GM12878 (cell line): ENCODE measurements at regions not wholly inside any gene's neighbourhood (a gene's known extent, or its start where the extent isn't known, plus 50 kb on each side); places are given as distances from the start of the nearest gene placed in this dataset.

Experiments
- ATAC-seq: fragments of 200-7000 bp; cut with Tn5 transposase; 3 replicates; pipeline ENCODE4 v1.9.1; 2020; ENCODE audit warnings: mild to moderate bottlenecking, moderate library complexity
- BruUV-seq: library from RNA; stranded (reverse); fragments of 400-500 nt; replicated peaks from 2 replicates; lab custom pipeline; 2021; lab: Mats Ljungman, UMichigan
- CTCF ChIA-PET: fragments of 300-600 bp; sonication (Branson Sonifier 250); formaldehyde crosslinking; extraction: SDS; loops from one replicate; lab custom pipeline; 2021; ENCODE audit warnings: inconsistent platforms; lab: Yijun Ruan, JAX
- POLR2A ChIA-PET: fragments of 350-600 bp; formaldehyde crosslinking; extraction: SDS; loops from one replicate; lab custom pipeline; 2021; ENCODE audit warnings: inconsistent platforms; lab: Charles Lee
- RAD21 ChIA-PET: fragments of 300-600 bp; sonication (Branson Sonifier 250); formaldehyde crosslinking; loops from one replicate; lab custom pipeline; 2023; ENCODE audit warnings: antibody characterized with exemption; ENCODE audit not compliant: unreplicated experiment; lab: Charles Lee
- SMC1A ChIA-PET: fragments of 300-600 bp; sonication (Branson Sonifier 250); formaldehyde crosslinking; loops from one replicate; lab custom pipeline; 2023; ENCODE audit not compliant: unreplicated experiment, uncharacterized antibody; lab: Charles Lee
- DNase-seq: peaks from one replicate; pipeline ENCODE4 v3.0.0-alpha.2; 2011; ENCODE audit warnings: low read depth, low spot score
- FAIRE-seq: peaks from 3 replicates; lab custom pipeline; 2011; peaks lifted over from hg19 to GRCh38; lab: Jason Lieb, UNC
- H2AFZ ChIP-seq: 2 replicates; pipeline ENCODE4 v1.6.0; 2011; ENCODE audit warnings: low read depth, low read length, control low read depth; ENCODE audit not compliant: control insufficient read depth
- H3K27ac ChIP-seq: 2 replicates; pipeline ENCODE4 v1.5.1; 2011; ENCODE audit warnings: control low read depth; ENCODE audit not compliant: control insufficient read depth, insufficient read depth
- H3K27me3 ChIP-seq, 2 experiments: replicated peaks in 1 of 2; 2 replicates each; pipeline versions ENCODE4 v1.6.0 to v1.6.1; 2011; ENCODE audit warnings: low read length in 1 of 2; ENCODE audit not compliant: control insufficient read depth in 2 of 2, insufficient read depth in 2 of 2
- H3K36me3 ChIP-seq, 2 experiments: 2 replicates each; pipeline ENCODE4 v1.5.1; 2011; ENCODE audit warnings: low read length in 1 of 2; ENCODE audit not compliant: control insufficient read depth in 2 of 2, insufficient read depth in 2 of 2
- H3K4me1 ChIP-seq: 2 replicates; pipeline ENCODE4 v1.6.1; 2011; ENCODE audit warnings: mild to moderate bottlenecking, low read length, moderate library complexity, mixed read lengths; ENCODE audit not compliant: control insufficient read depth, insufficient read depth
- H3K4me2 ChIP-seq: 2 replicates; pipeline ENCODE4 v1.6.0; 2011; ENCODE audit warnings: control low read depth; ENCODE audit not compliant: control insufficient read depth, insufficient read depth
- H3K4me3 ChIP-seq: fragments of 200-600 bp; sonication (generic); 2 replicates; pipeline ENCODE4 v1.5.1; 2016
- H3K79me2 ChIP-seq: 2 replicates; pipeline ENCODE4 v1.6.0; 2011; ENCODE audit warnings: low read length; ENCODE audit not compliant: control insufficient read depth, insufficient read depth
- H3K9ac ChIP-seq: 2 replicates; pipeline ENCODE4 v1.8.0; 2011; ENCODE audit warnings: low read length, control low read depth, mixed read lengths; ENCODE audit not compliant: control insufficient read depth, insufficient read depth
- H3K9me3 ChIP-seq: replicated peaks from 3 replicates; pipeline ENCODE4 v1.5.1; 2011; ENCODE audit warnings: mild to moderate bottlenecking, low read length; ENCODE audit not compliant: control insufficient read depth, insufficient read depth
- H4K20me1 ChIP-seq: 2 replicates; pipeline ENCODE4 v1.6.0; 2011; ENCODE audit not compliant: control insufficient read depth, insufficient read depth
- BACH1 ChIP-seq: fragments of 450-650 bp; IDR thresholded peaks from 2 replicates; pipeline ENCODE4 v1.6.1; 2017; ENCODE audit warnings: mild to moderate bottlenecking, borderline replicate concordance
- BRCA1 ChIP-seq: IDR thresholded peaks from 2 replicates; pipeline ENCODE4 v1.6.1; 2011; ENCODE audit warnings: low read depth, low read length, improper control_type of control experiment
- CTCF ChIP-seq, 3 experiments: IDR thresholded peaks in 2 of 3; conservative IDR thresholded peaks in 1 of 3; 2 replicates each; pipeline ENCODE4 v1.5.1; 2011; ENCODE audit warnings: low read depth in 3 of 3, low read length in 3 of 3, mild to moderate bottlenecking in 3 of 3, control low read depth in 2 of 3, moderate library complexity in 2 of 3, inconsistent platforms in 1 of 3, mixed read lengths in 1 of 3; ENCODE audit not compliant: control insufficient read depth in 2 of 3, insufficient read depth in 1 of 3; ENCODE audit errors: extremely low read depth in 1 of 3
- MTA2 ChIP-seq: fragments of 450-650 bp; IDR thresholded peaks from 2 replicates; pipeline ENCODE4 v1.6.1; 2016; ENCODE audit warnings: low read depth, mild to moderate bottlenecking, moderate library complexity
- RAD21 ChIP-seq: IDR thresholded peaks from 2 replicates; pipeline ENCODE4 v1.6.1; 2011; ENCODE audit warnings: mild to moderate bottlenecking, low read depth, low read length, moderate library complexity; ENCODE audit not compliant: insufficient read depth
- RCOR1 ChIP-seq: conservative IDR thresholded peaks from 2 replicates; pipeline ENCODE4 v1.6.1; 2012; ENCODE audit warnings: low read depth, low read length, improper control_type of control experiment
- WGBS: methylation state at CpG from one replicate; pipeline ENCODE4 v1.1.6; 2016; ENCODE audit warnings: low lambda C conversion rate; ENCODE audit not compliant: insufficient replicate concordance, insufficient coverage; ENCODE audit errors: missing lambda C conversion rate; 5-methylcytosine and 5-hydroxymethylcytosine counted together
- in situ Hi-C: fragments of 300-500 bp; cut with MboI; formaldehyde crosslinking; loops from 9 replicates; pipeline ENCODE4 v1.14.3; 2018; ENCODE audit warnings: mixed read lengths
- intact Hi-C: fragments of 100-400 bp; cut with micrococcal nuclease; formaldehyde crosslinking; loops from one replicate; pipeline ENCODE4 v1.14.2; 2022; ENCODE audit not compliant: unreplicated experiment

DNA sequence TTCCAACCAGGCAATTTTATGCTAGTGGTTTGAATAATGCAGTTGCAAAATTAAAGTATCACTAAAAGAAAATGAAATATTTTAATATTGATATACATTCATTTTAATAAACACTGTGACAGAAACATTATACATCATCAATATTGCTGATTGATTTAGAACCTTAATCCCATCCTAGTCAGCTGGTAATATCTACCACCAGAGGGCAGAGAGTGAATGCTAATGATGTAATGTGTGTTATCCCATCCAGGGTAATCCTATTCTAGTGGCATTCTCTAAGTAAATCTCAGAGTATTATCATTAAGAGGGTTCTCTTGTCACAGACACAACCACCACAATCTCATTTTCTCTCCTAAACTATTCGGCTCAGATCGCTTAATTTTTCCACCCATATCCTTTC lies 477.4 kb downstream of the CPS1 start:
- Histone ChIP-seq H2AFZ (no peak overlapping the region), H3K9me3 (no peaks in the 10 kb centered on the region), H3K4me3 (no peak overlapping the region)
- in situ Hi-C loops: no loop called here
- SMC1A ChIA-PET: no interaction called here
- FAIRE-seq: no peak
- 19% methylated on average over 2 of the region's 2 CpGs for WGBS
- no peak for DNase-seq
- TF ChIP-seq BRCA1 (no peak), CTCF (IDR thresholded peaks at IDR 0.05 in 2 of 3, conservative IDR thresholded peaks at IDR 0.05 in 1 of 3; ENCODE audit: control insufficient read depth in 2 of 3, extremely low read depth in 1 of 3, insufficient read depth in 1 of 3, low read depth in 3 of 3, low read length in 3 of 3) (peak in 2 of 3 experiments; percentile 13 to 27; a peak in 2 of 6 replicates), MTA2 (no peak), RAD21 (0 out of 2 replicates have a peak, but pooled peaks have one; percentile 5), RCOR1 (no peak), BACH1 (no peak)
- TF ChIP-seq, all 136 proteins: peak for 2
- H3K27ac ChIP-seq: no peak overlapping the region
- H3K36me3 ChIP-seq: no peaks in the 10 kb centered on the region
- intact Hi-C loops: no loop called here
- ChIA-PET RAD21 (no interaction called here), POLR2A (no interaction called here), CTCF (interaction anchor here (1.5 kb wide), 1 partner anchor 124 kb away, joined by 3 read pairs; no protein-coding TSS in a partner anchor)
- H3K27me3 ChIP-seq: no peaks in the 10 kb centered on the region
- H3K4me1 ChIP-seq: no peaks in the 10 kb centered on the region
- no peaks in the 10 kb centered on the region for H3K79me2 ChIP-seq
- ATAC-seq: peak; percentile 46; the same call in 1 of the 3 replicates
- H3K9ac ChIP-seq: no peak overlapping the region
- BruUV-seq: no TSS peak
- no peak overlapping the region for H3K4me2 ChIP-seq
- no peaks in the 10 kb centered on the region for H4K20me1 ChIP-seq
